Peyer's patch (tissue), 4 donors: ENCODE measurements at regions not wholly inside any gene's neighbourhood (a gene's known extent, or its start where the extent isn't known, plus 50 kb on each side); places are given as distances from the start of the nearest gene placed in this dataset.

Source experiments
- POLR2A ChIP-seq, 2 donors: fragments of 450-650 bp; IDR thresholded peaks; one replicate each; pipeline ENCODE4 v1.5.1; 2017; ENCODE audit warnings: antibody characterized with exemption in 2 of 2, mild to moderate bottlenecking in 2 of 2, moderate library complexity in 2 of 2
- TF ChIP-seq, protein P1 (sequence below), 6 experiments: fragments of 450-650 bp in 4 of 6; fragments of 200-600 bp in 2 of 6; sonication (generic) in 1 of 6; IDR thresholded peaks; one replicate each; pipeline ENCODE4 v1.5.1; 2017 to 2019; ENCODE audit warnings: antibody characterized with exemption in 6 of 6, mild to moderate bottlenecking in 3 of 6, moderate library complexity in 1 of 6

DNA sequence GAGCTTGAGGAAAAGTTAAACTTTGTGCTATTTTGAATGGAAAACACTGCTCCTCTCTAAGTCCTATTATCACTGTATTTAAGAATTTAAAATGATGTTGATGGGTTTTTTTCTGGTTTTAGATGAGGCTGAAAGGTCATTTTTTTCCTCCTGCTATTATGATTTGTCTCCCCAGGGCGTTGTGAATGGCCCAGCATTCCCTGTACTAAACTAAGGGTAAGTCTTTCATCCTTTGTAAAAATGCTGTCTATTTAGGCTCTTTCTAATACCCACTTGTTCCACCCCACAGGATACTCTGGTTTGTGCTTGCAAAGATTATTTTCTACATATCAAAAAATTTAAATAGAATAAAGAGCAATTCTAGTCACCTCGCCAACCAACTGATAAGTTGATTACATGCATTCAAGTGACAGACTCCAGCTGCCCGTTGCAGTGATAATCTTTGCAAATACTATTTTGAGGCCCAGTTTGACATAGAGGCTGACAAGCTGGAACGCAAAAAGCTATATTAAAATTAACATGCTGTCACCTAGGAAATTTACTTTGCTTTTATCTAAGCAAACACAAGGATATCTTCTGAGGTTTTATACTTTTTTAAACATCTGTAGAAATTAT is 222.3 kb upstream of the TMEM229A start:
- no peak for TF ChIP-seq POLR2A (IDR thresholded peaks at IDR 0.05)
- TF ChIP-seq, protein P1, sequence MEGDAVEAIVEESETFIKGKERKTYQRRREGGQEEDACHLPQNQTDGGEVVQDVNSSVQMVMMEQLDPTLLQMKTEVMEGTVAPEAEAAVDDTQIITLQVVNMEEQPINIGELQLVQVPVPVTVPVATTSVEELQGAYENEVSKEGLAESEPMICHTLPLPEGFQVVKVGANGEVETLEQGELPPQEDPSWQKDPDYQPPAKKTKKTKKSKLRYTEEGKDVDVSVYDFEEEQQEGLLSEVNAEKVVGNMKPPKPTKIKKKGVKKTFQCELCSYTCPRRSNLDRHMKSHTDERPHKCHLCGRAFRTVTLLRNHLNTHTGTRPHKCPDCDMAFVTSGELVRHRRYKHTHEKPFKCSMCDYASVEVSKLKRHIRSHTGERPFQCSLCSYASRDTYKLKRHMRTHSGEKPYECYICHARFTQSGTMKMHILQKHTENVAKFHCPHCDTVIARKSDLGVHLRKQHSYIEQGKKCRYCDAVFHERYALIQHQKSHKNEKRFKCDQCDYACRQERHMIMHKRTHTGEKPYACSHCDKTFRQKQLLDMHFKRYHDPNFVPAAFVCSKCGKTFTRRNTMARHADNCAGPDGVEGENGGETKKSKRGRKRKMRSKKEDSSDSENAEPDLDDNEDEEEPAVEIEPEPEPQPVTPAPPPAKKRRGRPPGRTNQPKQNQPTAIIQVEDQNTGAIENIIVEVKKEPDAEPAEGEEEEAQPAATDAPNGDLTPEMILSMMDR (IDR thresholded peaks at IDR 0.05), result no peak
